HFFc6 (cell line): ENCODE measurements at regions not wholly inside any gene's neighbourhood (a gene's known extent, or its start where the extent isn't known, plus 50 kb on each side); places are given as distances from the start of the nearest gene placed in this dataset.

Experiments
- DNase-seq: peaks from one replicate; pipeline ENCODE4 v3.0.0-alpha.2; 2018
- H3K27ac Mint-ChIP-seq: 2 replicates; pipeline ENCODE4 v1.8.0; 2020; ENCODE audit warnings: mild to moderate bottlenecking, mixed read lengths
- H3K27me3 Mint-ChIP-seq: 2 replicates; pipeline ENCODE4 v1.8.0; 2021; ENCODE audit warnings: mild to moderate bottlenecking, moderate library complexity, mixed read lengths; ENCODE audit not compliant: insufficient read depth
- H3K36me3 Mint-ChIP-seq: 2 replicates; pipeline ENCODE4 v1.8.0; 2021; ENCODE audit warnings: low read depth, mixed read lengths
- H3K4me1 Mint-ChIP-seq: 2 replicates; pipeline ENCODE4 v1.8.0; 2020; ENCODE audit warnings: low read depth, mixed read lengths
- H3K4me3 Mint-ChIP-seq: 2 replicates; pipeline ENCODE4 v1.8.0; 2020; ENCODE audit warnings: mild to moderate bottlenecking, moderate library complexity, mixed read lengths
- H3K9me3 Mint-ChIP-seq: 2 replicates; pipeline ENCODE4 v1.8.0; 2020; ENCODE audit warnings: mild to moderate bottlenecking, mixed read lengths
- TF ChIP-seq, protein P1 (sequence below): fragments of 200-600 bp; sonication (generic); IDR thresholded peaks from 2 replicates; pipeline ENCODE4 v1.5.0; 2021; ENCODE audit warnings: antibody characterized with exemption, mild to moderate bottlenecking

DNA sequence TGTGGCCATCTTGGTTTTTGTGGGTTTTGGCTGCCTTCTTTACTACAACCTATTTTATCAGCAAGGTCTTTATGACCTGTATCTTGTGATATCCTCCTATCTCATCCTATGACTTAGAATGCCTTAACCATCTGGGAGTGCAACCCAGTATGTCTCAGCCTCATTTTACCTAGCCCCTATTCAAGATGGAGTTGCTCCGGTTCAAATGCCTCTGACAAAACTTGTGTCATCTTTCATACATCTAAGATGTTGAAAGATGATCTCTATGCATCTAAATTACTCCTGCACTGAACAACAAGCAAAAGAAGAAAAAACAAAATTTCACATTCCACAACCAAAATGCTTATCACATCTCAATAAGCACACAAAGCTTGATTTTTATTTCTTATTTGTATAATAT, 129.5 kb upstream of the CNR1 start:
- no peak for DNase-seq
- no peaks in the 10 kb centered on the region for H3K4me1 Mint-ChIP-seq
- no peaks in the 10 kb centered on the region; the same call in none of the 2 replicates for H3K27me3 Mint-ChIP-seq
- H3K9me3 Mint-ChIP-seq: peaks cover 18% of the 10 kb centered on the region
- TF ChIP-seq, protein P1, sequence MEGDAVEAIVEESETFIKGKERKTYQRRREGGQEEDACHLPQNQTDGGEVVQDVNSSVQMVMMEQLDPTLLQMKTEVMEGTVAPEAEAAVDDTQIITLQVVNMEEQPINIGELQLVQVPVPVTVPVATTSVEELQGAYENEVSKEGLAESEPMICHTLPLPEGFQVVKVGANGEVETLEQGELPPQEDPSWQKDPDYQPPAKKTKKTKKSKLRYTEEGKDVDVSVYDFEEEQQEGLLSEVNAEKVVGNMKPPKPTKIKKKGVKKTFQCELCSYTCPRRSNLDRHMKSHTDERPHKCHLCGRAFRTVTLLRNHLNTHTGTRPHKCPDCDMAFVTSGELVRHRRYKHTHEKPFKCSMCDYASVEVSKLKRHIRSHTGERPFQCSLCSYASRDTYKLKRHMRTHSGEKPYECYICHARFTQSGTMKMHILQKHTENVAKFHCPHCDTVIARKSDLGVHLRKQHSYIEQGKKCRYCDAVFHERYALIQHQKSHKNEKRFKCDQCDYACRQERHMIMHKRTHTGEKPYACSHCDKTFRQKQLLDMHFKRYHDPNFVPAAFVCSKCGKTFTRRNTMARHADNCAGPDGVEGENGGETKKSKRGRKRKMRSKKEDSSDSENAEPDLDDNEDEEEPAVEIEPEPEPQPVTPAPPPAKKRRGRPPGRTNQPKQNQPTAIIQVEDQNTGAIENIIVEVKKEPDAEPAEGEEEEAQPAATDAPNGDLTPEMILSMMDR: no peak
- H3K4me3 Mint-ChIP-seq: no peak overlapping the region
- H3K27ac Mint-ChIP-seq: no peak overlapping the region
- no peaks in the 10 kb centered on the region for H3K36me3 Mint-ChIP-seq

GRCh38 chr6:88294702-88295101, 128.6 kb upstream of the CNR1 start:
- peaks cover 21% of the 10 kb centered on the region for H3K9me3 Mint-ChIP-seq
- no peaks in the 10 kb centered on the region for H3K4me1 Mint-ChIP-seq
- TF ChIP-seq, protein P1: no peak
- no peak for DNase-seq
- H3K27me3 Mint-ChIP-seq: no peaks in the 10 kb centered on the region; the same call in none of the 2 replicates
- no peaks in the 10 kb centered on the region for H3K36me3 Mint-ChIP-seq
- no peak overlapping the region for H3K4me3 Mint-ChIP-seq
- no peak overlapping the region for H3K27ac Mint-ChIP-seq

DNA sequence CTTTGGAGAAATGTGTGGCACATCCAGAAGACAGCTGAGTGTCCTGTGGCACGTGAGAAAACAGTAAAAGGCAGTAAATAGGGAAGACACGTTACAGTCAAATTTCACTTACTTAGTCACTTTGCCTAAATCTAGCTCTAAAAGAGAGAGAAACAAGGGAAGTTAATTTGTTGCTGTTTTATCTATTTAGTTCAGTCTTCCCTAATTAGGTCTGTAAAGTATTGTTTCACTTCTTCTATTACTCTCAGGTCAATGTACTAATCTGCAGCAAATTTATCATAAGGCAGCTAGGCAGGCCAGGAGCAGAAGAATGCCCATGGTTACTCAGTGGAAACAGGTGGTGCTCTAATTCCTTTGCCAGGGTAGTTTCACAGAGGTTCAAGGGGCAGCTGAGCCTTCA, 124.3 kb upstream of the CNR1 start:
- Mint-ChIP-seq H3K36me3 (peaks cover 6% of the 10 kb centered on the region; the same call in 1 of the 2 replicates), H3K4me1 (no peaks in the 10 kb centered on the region), H3K27ac (no peak overlapping the region), H3K4me3 (no peak overlapping the region), H3K27me3 (no peaks in the 10 kb centered on the region; the same call in none of the 2 replicates), H3K9me3 (peaks cover 26% of the 10 kb centered on the region)
- DNase-seq: no peak
- TF ChIP-seq, protein P1: no peak

DNA sequence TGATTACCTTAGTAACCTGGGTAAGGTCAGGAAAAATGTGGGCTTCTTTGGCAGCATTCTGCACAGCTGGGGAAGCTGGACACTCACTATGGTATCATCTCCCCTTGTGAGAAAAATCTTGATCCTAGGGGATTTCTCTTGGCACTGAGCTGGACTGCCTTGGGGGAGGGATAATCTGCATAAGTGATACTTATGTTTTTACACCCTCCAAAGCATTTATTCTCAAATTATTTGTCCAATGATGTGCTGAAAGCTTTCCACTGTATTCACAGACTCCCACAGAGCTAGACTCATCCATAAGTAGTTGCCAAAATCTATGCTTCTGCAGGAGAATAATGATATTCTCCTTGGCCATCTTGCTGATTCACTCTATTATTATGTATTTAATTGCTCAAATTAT, 121.5 kb upstream of the CNR1 start:
- Mint-ChIP-seq H3K4me1 (no peaks in the 10 kb centered on the region), H3K27ac (no peak overlapping the region), H3K9me3 (peaks cover 27% of the 10 kb centered on the region), H3K4me3 (no peak overlapping the region), H3K27me3 (no peaks in the 10 kb centered on the region; the same call in 1 of the 2 replicates), H3K36me3 (peaks cover 6% of the 10 kb centered on the region; the same call in 1 of the 2 replicates)
- TF ChIP-seq, protein P1: no peak
- no peak for DNase-seq

DNA sequence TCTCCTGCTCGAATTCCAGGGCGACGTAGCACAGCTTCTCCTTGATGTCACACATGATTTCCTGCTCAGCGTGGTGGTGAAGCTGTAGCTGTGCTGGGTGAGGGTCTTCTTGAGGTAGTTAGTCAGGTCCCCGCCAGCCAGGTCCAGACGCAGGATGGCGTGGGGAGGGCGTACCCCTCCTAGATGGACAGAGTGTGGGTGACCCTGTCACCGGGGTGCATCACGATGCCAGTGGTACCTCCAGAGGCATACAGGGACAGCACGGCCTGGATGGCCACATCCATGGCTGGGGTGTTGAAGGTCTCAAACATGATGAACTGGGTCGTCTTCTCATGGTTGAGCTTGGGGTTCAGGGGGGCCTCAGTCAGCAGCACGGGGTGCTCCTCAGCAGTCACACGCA, 110.2 kb upstream of the CNR1 start:
- Mint-ChIP-seq H3K4me3 (no peak overlapping the region), H3K27ac (no peak overlapping the region)
- TF ChIP-seq, protein P1: no peak

DNA sequence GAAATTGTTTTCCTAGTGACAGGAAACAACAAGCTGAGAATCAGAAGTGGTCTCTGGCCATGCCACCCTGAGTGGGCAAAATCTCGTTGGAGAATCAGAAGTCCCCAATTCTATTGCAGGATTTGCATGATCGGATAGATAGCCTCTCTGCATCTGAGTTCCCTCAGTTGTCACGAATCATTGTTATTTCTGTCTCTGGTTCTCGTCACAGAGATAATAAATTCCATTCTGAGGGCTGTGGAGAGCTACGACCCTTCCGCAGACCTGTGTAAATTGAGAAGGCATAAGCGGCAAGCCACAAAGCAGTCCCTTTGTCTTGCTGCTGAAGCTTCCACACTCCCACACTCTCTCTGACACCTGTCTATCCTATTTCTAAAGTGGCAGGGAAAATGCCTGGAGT, 102.4 kb upstream of the CNR1 start:
- Mint-ChIP-seq H3K36me3 (0 out of 2 replicates have a peak, but pooled peaks cover under 1% of the 10 kb centered on the region), H3K9me3 (peaks cover 22% of the 10 kb centered on the region), H3K4me3 (no peak overlapping the region), H3K27me3 (no peaks in the 10 kb centered on the region), H3K27ac (no peak overlapping the region), H3K4me1 (no peaks in the 10 kb centered on the region)
- TF ChIP-seq, protein P1: no peak
- DNase-seq: no peak

More for the DNA sequence above, 110.2 kb upstream of the CNR1 start:
- Mint-ChIP-seq H3K36me3 (no peaks in the 10 kb centered on the region), H3K27me3 (no peaks in the 10 kb centered on the region), H3K9me3 (peaks cover 43% of the 10 kb centered on the region), H3K4me1 (no peaks in the 10 kb centered on the region)
- no peak for DNase-seq
